Smooth muscle cell (in vitro differentiated cells): ENCODE measurements at regions not wholly inside any gene's neighbourhood (a gene's known extent, or its start where the extent isn't known, plus 50 kb on each side); places are given as distances from the start of the nearest gene placed in this dataset.

ENCODE experiments used
- DNase-seq: peaks from one replicate; lab custom pipeline; 2025; ENCODE audit not compliant: unreplicated experiment; lab: John Stamatoyannopoulos, UW
- H2AFZ ChIP-seq: fragments of 200-600 bp; sonication (generic); 2 replicates; pipeline ENCODE4 v1.6.0; 2016; ENCODE audit warnings: antibody characterized with exemption, low read depth, mild to moderate bottlenecking
- H3F3A ChIP-seq: fragments of 200-600 bp; sonication (generic); 2 replicates; pipeline ENCODE4 v1.6.0; 2017; ENCODE audit warnings: antibody characterized with exemption, low read depth
- H3K27ac ChIP-seq: fragments of 200-600 bp; sonication (generic); 2 replicates; pipeline ENCODE4 v1.5.1; 2016; ENCODE audit warnings: low read depth, mild to moderate bottlenecking
- H3K27me3 ChIP-seq: fragments of 200-600 bp; sonication (generic); 2 replicates; pipeline ENCODE4 v1.6.1; 2016; ENCODE audit warnings: low read depth, mild to moderate bottlenecking
- H3K36me3 ChIP-seq: fragments of 200-600 bp; sonication (generic); 2 replicates; pipeline ENCODE4 v1.5.1; 2016; ENCODE audit warnings: low read depth
- H3K4me1 ChIP-seq: fragments of 200-600 bp; sonication (generic); 2 replicates; pipeline ENCODE4 v1.5.1; 2016; ENCODE audit warnings: low read depth
- H3K4me2 ChIP-seq: fragments of 200-600 bp; sonication (generic); 2 replicates; pipeline ENCODE4 v1.6.0; 2016; ENCODE audit warnings: mild to moderate bottlenecking
- H3K4me3 ChIP-seq: fragments of 200-600 bp; sonication (generic); 2 replicates; pipeline ENCODE4 v1.5.1; 2016; ENCODE audit warnings: mild to moderate bottlenecking
- H3K79me2 ChIP-seq: fragments of 200-600 bp; sonication (generic); 2 replicates; pipeline ENCODE4 v1.6.0; 2016; ENCODE audit warnings: low read depth, mild to moderate bottlenecking
- H3K9ac ChIP-seq: fragments of 200-600 bp; sonication (generic); 2 replicates; pipeline ENCODE4 v1.6.0; 2016; ENCODE audit warnings: low read depth
- H3K9me3 ChIP-seq: fragments of 200-600 bp; sonication (generic); replicated peaks from 2 replicates; pipeline ENCODE4 v1.5.1; 2016; ENCODE audit warnings: low read depth
- H4K20me1 ChIP-seq: fragments of 200-600 bp; sonication (generic); 2 replicates; pipeline ENCODE4 v1.6.0; 2016; ENCODE audit warnings: low read depth
- CTCF ChIP-seq: fragments of 200-600 bp; sonication (generic); IDR thresholded peaks from 2 replicates; pipeline ENCODE4 v1.5.1; 2017; ENCODE audit warnings: borderline replicate concordance, mild to moderate bottlenecking, antibody characterized with exemption; ENCODE audit not compliant: insufficient read depth, poor library complexity, severe bottlenecking
- WGBS: methylation state at CpG from one replicate; pipeline ENCODE4 v1.1.7; 2016; ENCODE audit warnings: low lambda C conversion rate; 5-methylcytosine and 5-hydroxymethylcytosine counted together

- Histone ChIP-seq H3K4me1 (no peaks in the 10 kb centered on the region), H3K79me2 (no peaks in the 10 kb centered on the region), H2AFZ (no peak overlapping the region), H4K20me1 (no peaks in the 10 kb centered on the region), H3K27me3 (no peaks in the 10 kb centered on the region), H3K9me3 (no peaks in the 10 kb centered on the region), H3K4me3 (no peak overlapping the region), H3K9ac (no peak overlapping the region), H3K36me3 (no peaks in the 10 kb centered on the region), H3F3A (no peaks in the 10 kb centered on the region), H3K27ac (no peak overlapping the region), H3K4me2 (no peak overlapping the region)
- DNase-seq, result peak; percentile 39
- TF ChIP-seq CTCF, result peak; percentile 87
- WGBS, result 23% methylated on average over 13 of the region's 13 CpGs
Measured at GRCh38 chr6:188821-189655, 103.2 kb upstream of the DUSP22 start.

- 96% methylated on average over 8 of the region's 8 CpGs for WGBS
Measured at GRCh38 chr6:189676-190075, 102.6 kb upstream of the DUSP22 start.

GRCh38 chr6:190596-191395, 101.5 kb upstream of the DUSP22 start:
- Histone ChIP-seq H4K20me1 (no peaks in the 10 kb centered on the region), H3K79me2 (no peaks in the 10 kb centered on the region), H3K4me3 (no peak overlapping the region), H3K27ac (no peak overlapping the region), H2AFZ (no peak overlapping the region), H3K4me2 (no peak overlapping the region), H3K9ac (no peak overlapping the region), H3F3A (peaks cover 3% of the 10 kb centered on the region), H3K36me3 (no peaks in the 10 kb centered on the region), H3K27me3 (no peaks in the 10 kb centered on the region), H3K4me1 (no peaks in the 10 kb centered on the region), H3K9me3 (no peaks in the 10 kb centered on the region)
- DNase-seq, result no peak
- no peak for TF ChIP-seq CTCF
- 85% methylated on average over 11 of the region's 11 CpGs for WGBS

More at GRCh38 chr6:189676-190075, 102.6 kb upstream of the DUSP22 start:
- Histone ChIP-seq H3K36me3 (no peaks in the 10 kb centered on the region), H3K9ac (no peak overlapping the region), H2AFZ (no peak overlapping the region), H3K27ac (no peak overlapping the region), H3K4me3 (no peak overlapping the region), H3K4me1 (no peaks in the 10 kb centered on the region), H3K27me3 (no peaks in the 10 kb centered on the region), H3K4me2 (no peak overlapping the region), H3F3A (no peaks in the 10 kb centered on the region), H3K79me2 (no peaks in the 10 kb centered on the region), H4K20me1 (no peaks in the 10 kb centered on the region), H3K9me3 (no peaks in the 10 kb centered on the region)
- DNase-seq, result no peak
- no peak for TF ChIP-seq CTCF
